Osteoblast (primary cell): ENCODE measurements at regions not wholly inside any gene's neighbourhood (a gene's known extent, or its start where the extent isn't known, plus 50 kb on each side); places are given as distances from the start of the nearest gene placed in this dataset.

Experiments used
- DNase-seq: peaks from one replicate; pipeline ENCODE4 v3.0.0; 2011; ENCODE audit warnings: low spot score, mixed read lengths; ENCODE audit not compliant: insufficient read length; ENCODE audit errors: missing footprints
- H2AFZ ChIP-seq: 2 replicates; pipeline ENCODE4 v1.6.0; 2011; ENCODE audit warnings: mild to moderate bottlenecking, low read length
- H3K27ac ChIP-seq: 2 replicates; pipeline ENCODE4 v1.5.1; 2011; ENCODE audit warnings: mild to moderate bottlenecking, low read depth, low read length, moderate library complexity
- H3K27me3 ChIP-seq: 2 replicates; pipeline ENCODE4 v1.6.0; 2012; ENCODE audit warnings: mild to moderate bottlenecking, control low read depth, inconsistent platforms, low read length, moderate library complexity; ENCODE audit not compliant: insufficient read depth
- H3K36me3 ChIP-seq: 2 replicates; pipeline ENCODE4 v1.5.1; 2011; ENCODE audit warnings: mild to moderate bottlenecking, low read length, control low read depth, moderate library complexity; ENCODE audit not compliant: insufficient read depth
- H3K4me1 ChIP-seq: 2 replicates; pipeline ENCODE4 v1.5.1; 2011; ENCODE audit warnings: mild to moderate bottlenecking, low read length, control low read depth, moderate library complexity; ENCODE audit not compliant: insufficient read depth
- H3K4me2 ChIP-seq: 2 replicates; pipeline ENCODE4 v1.6.0; 2011; ENCODE audit warnings: mild to moderate bottlenecking, low read length; ENCODE audit not compliant: insufficient read depth
- H3K4me3 ChIP-seq: fragments of 200-600 bp; sonication (generic); 3 replicates; pipeline ENCODE4 v1.5.1; 2012; ENCODE audit warnings: mild to moderate bottlenecking, low read length, inconsistent platforms; ENCODE audit not compliant: insufficient read depth
- H3K79me2 ChIP-seq: 2 replicates; pipeline ENCODE4 v1.6.0; 2012; ENCODE audit warnings: mild to moderate bottlenecking, low read length, control low read depth, inconsistent platforms; ENCODE audit not compliant: insufficient read depth
- H3K9me3 ChIP-seq: 2 replicates; pipeline ENCODE4 v1.5.1; 2011; ENCODE audit warnings: low read depth, low read length, control low read depth
- H4K20me1 ChIP-seq: 2 replicates; pipeline ENCODE4 v1.6.0; 2012; ENCODE audit warnings: mild to moderate bottlenecking, low read length, control low read depth; ENCODE audit not compliant: insufficient read depth
- TF ChIP-seq, protein P1 (sequence below): IDR thresholded peaks from 2 replicates; pipeline ENCODE4 v1.5.1; 2011; ENCODE audit warnings: mild to moderate bottlenecking, low read depth, low read length, moderate library complexity; ENCODE audit errors: extremely low read depth

GRCh38 chr2:8027387-8027786 lies 654.5 kb upstream of the ID2 start:
- TF ChIP-seq, protein P1, sequence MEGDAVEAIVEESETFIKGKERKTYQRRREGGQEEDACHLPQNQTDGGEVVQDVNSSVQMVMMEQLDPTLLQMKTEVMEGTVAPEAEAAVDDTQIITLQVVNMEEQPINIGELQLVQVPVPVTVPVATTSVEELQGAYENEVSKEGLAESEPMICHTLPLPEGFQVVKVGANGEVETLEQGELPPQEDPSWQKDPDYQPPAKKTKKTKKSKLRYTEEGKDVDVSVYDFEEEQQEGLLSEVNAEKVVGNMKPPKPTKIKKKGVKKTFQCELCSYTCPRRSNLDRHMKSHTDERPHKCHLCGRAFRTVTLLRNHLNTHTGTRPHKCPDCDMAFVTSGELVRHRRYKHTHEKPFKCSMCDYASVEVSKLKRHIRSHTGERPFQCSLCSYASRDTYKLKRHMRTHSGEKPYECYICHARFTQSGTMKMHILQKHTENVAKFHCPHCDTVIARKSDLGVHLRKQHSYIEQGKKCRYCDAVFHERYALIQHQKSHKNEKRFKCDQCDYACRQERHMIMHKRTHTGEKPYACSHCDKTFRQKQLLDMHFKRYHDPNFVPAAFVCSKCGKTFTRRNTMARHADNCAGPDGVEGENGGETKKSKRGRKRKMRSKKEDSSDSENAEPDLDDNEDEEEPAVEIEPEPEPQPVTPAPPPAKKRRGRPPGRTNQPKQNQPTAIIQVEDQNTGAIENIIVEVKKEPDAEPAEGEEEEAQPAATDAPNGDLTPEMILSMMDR, result no peak
- Histone ChIP-seq H4K20me1 (no peaks in the 10 kb centered on the region), H3K36me3 (no peaks in the 10 kb centered on the region), H3K4me3 (no peak overlapping the region), H3K27me3 (no peaks in the 10 kb centered on the region), H3K27ac (no peak overlapping the region), H3K9me3 (no peaks in the 10 kb centered on the region), H2AFZ (no peak overlapping the region), H3K4me2 (no peak overlapping the region), H3K79me2 (no peaks in the 10 kb centered on the region), H3K4me1 (no peaks in the 10 kb centered on the region)
- DNase-seq, result no peak

GRCh38 chr2:8028036-8028435 lies 653.8 kb upstream of the ID2 start:
- TF ChIP-seq, protein P1, result no peak
- no peaks in the 10 kb centered on the region for H3K27me3 ChIP-seq
- H3K79me2 ChIP-seq, result no peaks in the 10 kb centered on the region
- no peaks in the 10 kb centered on the region for H4K20me1 ChIP-seq
- H3K4me1 ChIP-seq, result no peaks in the 10 kb centered on the region
- no peak for DNase-seq
- H2AFZ ChIP-seq, result no peak overlapping the region
- H3K9me3 ChIP-seq, result no peaks in the 10 kb centered on the region
- no peaks in the 10 kb centered on the region for H3K36me3 ChIP-seq
- no peak overlapping the region for H3K4me2 ChIP-seq
- H3K27ac ChIP-seq, result no peak overlapping the region
- no peak overlapping the region for H3K4me3 ChIP-seq

DNA sequence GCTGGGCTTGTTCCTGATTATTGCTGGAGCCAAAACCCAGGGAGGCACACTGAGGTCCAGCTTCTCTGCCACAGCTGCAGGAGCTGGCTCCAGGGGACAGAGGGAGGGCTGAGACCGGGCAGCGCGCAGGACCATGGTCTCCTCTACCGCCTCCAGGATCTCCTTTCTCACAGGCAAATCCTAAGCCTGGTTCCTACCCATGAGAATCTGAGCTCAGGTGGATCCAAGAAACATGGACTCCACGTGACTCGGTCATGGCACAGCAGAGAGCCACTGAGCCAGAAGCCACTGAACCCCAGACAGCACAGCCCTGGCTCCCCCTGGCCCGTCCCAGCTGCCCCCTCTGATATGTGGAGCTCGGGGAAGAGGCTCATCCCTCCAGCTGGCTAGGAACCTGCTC lies 653.4 kb upstream of the ID2 start:
- Histone ChIP-seq H3K36me3 (no peaks in the 10 kb centered on the region), H2AFZ (no peak overlapping the region), H4K20me1 (no peaks in the 10 kb centered on the region), H3K4me1 (no peaks in the 10 kb centered on the region), H3K4me2 (no peak overlapping the region), H3K79me2 (no peaks in the 10 kb centered on the region), H3K27me3 (no peaks in the 10 kb centered on the region), H3K4me3 (no peak overlapping the region), H3K9me3 (no peaks in the 10 kb centered on the region), H3K27ac (no peak overlapping the region)
- TF ChIP-seq, protein P1, result no peak
- no peak for DNase-seq

GRCh38 chr2:8028981-8029380 lies 652.9 kb upstream of the ID2 start:
- no peak overlapping the region for H3K4me3 ChIP-seq
- no peaks in the 10 kb centered on the region for H3K4me1 ChIP-seq
- no peak overlapping the region for H2AFZ ChIP-seq
- no peaks in the 10 kb centered on the region for H3K36me3 ChIP-seq
- no peak overlapping the region for H3K4me2 ChIP-seq
- peaks cover 2% of the 10 kb centered on the region for H3K27me3 ChIP-seq
- no peak overlapping the region for H3K27ac ChIP-seq
- H3K79me2 ChIP-seq, result no peaks in the 10 kb centered on the region
- TF ChIP-seq, protein P1, result no peak
- H3K9me3 ChIP-seq, result no peaks in the 10 kb centered on the region
- H4K20me1 ChIP-seq, result no peaks in the 10 kb centered on the region
- no peak for DNase-seq
